ENCODE measurements at regions not wholly inside any gene's neighbourhood (a gene's known extent, or its start where the extent isn't known, plus 50 kb on each side); places are given as distances from the start of the nearest gene placed in this dataset.
"Not testable (repeated sequence)": the region's sequence is repeated elsewhere in the genome, so short reads cannot be mapped to it uniquely, and the experiment has no call there.

DNA sequence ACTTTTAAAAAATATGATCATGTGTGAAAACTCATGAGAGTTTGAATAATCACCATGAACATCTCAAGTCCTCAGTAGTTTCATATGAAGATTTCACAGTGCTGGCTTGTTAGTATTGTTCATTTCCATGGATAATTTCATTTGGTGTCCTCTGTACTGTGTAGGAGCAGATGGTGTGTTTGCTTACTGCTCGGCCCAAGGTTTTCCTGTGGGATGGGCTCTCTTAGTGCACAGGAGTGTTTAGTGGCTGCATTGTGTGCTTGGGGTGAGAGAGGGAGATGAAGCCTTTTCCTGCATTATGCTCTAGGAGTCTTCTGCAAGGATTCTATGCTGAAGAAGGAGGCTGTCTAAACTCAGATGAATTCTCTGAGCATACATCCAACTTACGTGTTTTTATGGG, 270.6 kb downstream of the SOCS6 start:
- DNase-seq (ENCODE audit: low read depth, low spot score): no peak
- WGBS (ENCODE audit: insufficient coverage, insufficient read length): no CpG with 5 or more reads among the region's 2 CpGs

DNA sequence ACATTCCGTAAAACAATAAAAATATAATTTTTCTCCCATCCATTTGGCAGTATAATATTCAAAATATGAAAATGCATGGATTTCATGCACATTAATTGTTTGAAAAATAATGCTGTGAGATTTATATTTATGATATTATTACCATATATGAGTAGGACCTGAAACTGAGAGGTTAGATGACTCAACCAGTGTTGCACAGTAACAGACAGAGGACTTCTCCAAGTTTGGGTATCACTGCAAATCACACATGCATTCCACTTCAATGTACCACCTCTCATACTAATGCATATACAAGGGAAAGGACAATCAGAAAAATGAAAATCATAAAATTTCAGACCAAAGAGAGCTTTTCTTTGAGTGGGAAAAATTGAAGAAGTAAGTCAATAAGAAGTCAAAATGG, 269.5 kb downstream of the SOCS6 start:
- Histone ChIP-seq H3K4me3 (ENCODE audit: low read length) (no peak overlapping the region), H3K27ac (ENCODE audit: low read length) (no peak overlapping the region), H3K36me3 (ENCODE audit: control insufficient read depth, insufficient read depth, low read length) (no peaks in the 10 kb centered on the region), H3K4me1 (ENCODE audit: control insufficient read depth, insufficient read depth, low read length) (no peaks in the 10 kb centered on the region), H3K9me3 (ENCODE audit: control insufficient read depth, insufficient read depth, low read length) (peaks cover 4% of the 10 kb centered on the region), H3K27me3 (ENCODE audit: control insufficient read depth, insufficient read depth, low read length) (no peaks in the 10 kb centered on the region)
- no peak for DNase-seq (ENCODE audit: low read depth, low spot score)
- WGBS (ENCODE audit: insufficient coverage, insufficient read length): no CpG with 5 or more reads among the region's 1 CpG

More for the DNA sequence above, 270.6 kb downstream of the SOCS6 start:
- Histone ChIP-seq H3K27me3 (ENCODE audit: control insufficient read depth, insufficient read depth, low read length) (no peaks in the 10 kb centered on the region), H3K9me3 (ENCODE audit: control insufficient read depth, insufficient read depth, low read length) (peaks cover 4% of the 10 kb centered on the region), H3K4me1 (ENCODE audit: control insufficient read depth, insufficient read depth, low read length) (no peaks in the 10 kb centered on the region), H3K27ac (ENCODE audit: low read length) (no peak overlapping the region), H3K36me3 (ENCODE audit: control insufficient read depth, insufficient read depth, low read length) (no peaks in the 10 kb centered on the region), H3K4me3 (ENCODE audit: low read length) (no peak overlapping the region)

DNA sequence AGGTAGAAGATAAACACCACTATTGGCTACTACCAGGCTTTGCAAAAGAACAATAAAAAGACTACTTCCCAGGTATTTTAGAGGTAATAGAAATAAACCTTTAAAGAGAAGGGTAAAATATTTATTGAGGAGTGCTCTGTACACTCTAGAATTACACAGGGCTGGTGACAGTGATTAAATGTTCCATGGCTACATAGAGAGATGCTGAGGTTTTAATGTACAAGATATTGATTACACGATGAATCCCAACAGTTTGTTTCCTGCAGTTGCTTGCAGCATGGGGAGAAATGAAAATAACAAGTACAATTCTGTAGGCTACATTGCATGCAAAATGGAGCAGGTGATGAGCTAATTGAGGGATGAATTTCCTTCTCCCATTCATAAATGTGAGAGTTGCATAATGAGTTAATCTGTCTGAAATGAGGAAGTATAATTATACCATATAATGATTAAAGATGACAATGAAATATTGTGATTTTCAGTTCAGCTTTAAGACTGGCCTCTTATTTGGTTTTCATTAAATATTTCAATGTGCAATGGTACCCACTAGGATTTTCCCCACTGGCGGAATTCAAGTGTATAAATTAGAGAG, 266.1 kb downstream of the SOCS6 start:
- WGBS (ENCODE audit: insufficient coverage, insufficient read length): no CpG with 5 or more reads among the region's 2 CpGs
- H3K27me3 ChIP-seq (ENCODE audit: control insufficient read depth, insufficient read depth, low read length): no peaks in the 10 kb centered on the region
- no peaks in the 10 kb centered on the region for H3K36me3 ChIP-seq (ENCODE audit: control insufficient read depth, insufficient read depth, low read length)
- peaks cover 2% of the 10 kb centered on the region for H3K9me3 ChIP-seq (ENCODE audit: control insufficient read depth, insufficient read depth, low read length)
- H3K4me3 ChIP-seq (ENCODE audit: low read length): no peak overlapping the region
- DNase-seq (ENCODE audit: low read depth, low spot score): no peak
- no peaks in the 10 kb centered on the region for H3K4me1 ChIP-seq (ENCODE audit: control insufficient read depth, insufficient read depth, low read length)
- no peak overlapping the region for H3K27ac ChIP-seq (ENCODE audit: low read length)

DNA sequence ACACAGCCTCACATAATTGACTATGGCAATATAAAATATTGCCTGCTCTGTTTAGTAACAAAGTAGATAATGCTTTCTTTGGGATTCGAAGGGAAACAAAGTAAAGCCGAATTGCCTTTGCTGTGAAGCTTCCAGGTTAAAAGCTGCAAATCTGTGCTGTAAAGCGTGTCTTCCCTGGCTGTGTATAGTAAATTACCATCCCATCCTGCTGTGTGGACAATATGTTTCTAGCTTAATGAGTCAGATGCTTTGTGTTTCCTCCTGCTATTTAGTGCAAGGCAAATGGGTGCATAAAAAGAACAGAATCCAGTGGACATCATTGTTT, 265.1 kb downstream of the SOCS6 start:
- no peak overlapping the region for H3K4me3 ChIP-seq (ENCODE audit: low read length)
- no CpG with 5 or more reads among the region's 3 CpGs for whole genome bisulfite sequencing (ENCODE audit: insufficient coverage, insufficient read length)
- H3K4me1 ChIP-seq (ENCODE audit: control insufficient read depth, insufficient read depth, low read length): no peaks in the 10 kb centered on the region
- no peak overlapping the region for H3K27ac ChIP-seq (ENCODE audit: low read length)
- no peaks in the 10 kb centered on the region for H3K36me3 ChIP-seq (ENCODE audit: control insufficient read depth, insufficient read depth, low read length)
- H3K9me3 ChIP-seq (ENCODE audit: control insufficient read depth, insufficient read depth, low read length): peaks cover 5% of the 10 kb centered on the region
- H3K27me3 ChIP-seq (ENCODE audit: control insufficient read depth, insufficient read depth, low read length): no peaks in the 10 kb centered on the region
- DNase-seq (ENCODE audit: low read depth, low spot score): no peak

DNA sequence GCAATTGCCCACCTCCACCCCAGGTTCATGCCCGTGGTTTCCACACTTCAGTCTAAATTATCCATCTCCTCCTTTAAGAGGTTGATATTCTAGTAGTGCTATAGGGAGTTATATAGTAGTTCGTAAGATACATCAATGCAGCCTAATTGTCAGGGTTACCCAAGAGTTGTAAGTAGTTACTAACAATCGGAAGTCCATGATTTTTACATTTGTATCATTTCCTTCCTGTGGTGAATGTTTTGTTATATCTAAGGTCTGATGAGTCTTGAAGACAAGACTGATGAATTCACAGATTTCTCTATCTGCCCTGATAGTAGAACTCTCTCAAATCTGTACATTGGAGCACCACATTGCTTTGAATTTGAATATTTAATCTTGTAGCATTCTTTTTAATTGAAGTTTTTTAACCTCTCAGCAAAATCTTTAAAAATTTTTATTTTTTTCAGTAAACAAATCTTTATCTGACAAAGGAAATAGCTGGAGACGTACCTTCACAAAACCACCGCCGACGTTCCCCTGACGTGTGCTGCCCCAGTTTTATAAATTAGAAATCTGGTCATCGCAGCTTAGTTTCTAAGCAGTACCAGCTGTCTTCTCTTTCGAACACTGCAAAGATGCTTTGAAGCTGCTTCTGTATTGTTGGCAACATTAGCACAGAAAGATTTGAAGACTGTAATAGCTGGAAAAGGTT, 264.5 kb downstream of the SOCS6 start:
- Histone ChIP-seq H3K36me3 (ENCODE audit: control insufficient read depth, insufficient read depth, low read length) (no peaks in the 10 kb centered on the region), H3K4me3 (ENCODE audit: low read length) (no peak overlapping the region), H3K9me3 (ENCODE audit: control insufficient read depth, insufficient read depth, low read length) (peaks cover 5% of the 10 kb centered on the region), H3K4me1 (ENCODE audit: control insufficient read depth, insufficient read depth, low read length) (no peaks in the 10 kb centered on the region), H3K27me3 (ENCODE audit: control insufficient read depth, insufficient read depth, low read length) (no peaks in the 10 kb centered on the region), H3K27ac (ENCODE audit: low read length) (no peak overlapping the region)
- no CpG with 5 or more reads among the region's 10 CpGs for WGBS (ENCODE audit: insufficient coverage, insufficient read length)
- DNase-seq (ENCODE audit: low read depth, low spot score): no peak

DNA sequence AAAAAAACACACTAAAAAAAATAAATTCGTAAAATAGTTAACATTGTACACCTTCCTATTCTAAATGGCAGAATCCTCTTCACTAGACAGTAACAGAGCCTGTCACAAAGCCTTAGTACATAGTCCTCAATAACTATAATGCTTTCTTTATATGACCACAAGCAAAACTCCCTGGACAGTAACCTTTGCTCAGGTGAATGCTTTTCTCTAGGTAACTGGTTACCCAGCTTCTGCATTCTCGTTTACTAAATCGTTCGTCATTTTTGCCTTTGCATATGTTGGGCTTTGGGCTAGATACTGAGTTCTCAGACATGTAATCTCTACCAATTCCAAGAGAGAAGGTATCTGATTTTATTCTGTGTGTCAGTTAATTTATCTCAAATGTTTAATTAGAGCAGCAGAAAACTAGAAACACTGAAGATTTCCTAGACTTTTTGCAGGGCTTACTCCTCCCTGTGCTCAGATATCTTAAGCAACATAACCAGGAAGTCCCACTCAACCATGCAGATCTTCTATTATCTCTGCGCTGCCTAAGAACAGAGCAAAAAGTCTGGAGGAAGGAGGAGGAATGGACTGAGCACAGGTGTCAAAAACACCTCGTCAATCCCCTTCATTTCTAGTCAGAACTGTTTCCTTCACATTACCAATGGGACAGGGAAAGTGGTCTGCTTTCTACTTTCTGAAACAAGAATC, 247.7 kb downstream of the SOCS6 start:
- WGBS (ENCODE audit: insufficient coverage, insufficient read length): no CpG with 5 or more reads among the region's 6 CpGs
- no peaks in the 10 kb centered on the region for H3K4me1 ChIP-seq (ENCODE audit: control insufficient read depth, insufficient read depth, low read length)
- H3K27ac ChIP-seq (ENCODE audit: low read length): no peak overlapping the region
- H3K27me3 ChIP-seq (ENCODE audit: control insufficient read depth, insufficient read depth, low read length): no peaks in the 10 kb centered on the region
- H3K4me3 ChIP-seq (ENCODE audit: low read length): no peak overlapping the region
- H3K36me3 ChIP-seq (ENCODE audit: control insufficient read depth, insufficient read depth, low read length): no peaks in the 10 kb centered on the region
- H3K9me3 ChIP-seq (ENCODE audit: control insufficient read depth, insufficient read depth, low read length): no peaks in the 10 kb centered on the region; the same call in 1 of the 2 replicates
- DNase-seq (ENCODE audit: low read depth, low spot score): no peak

DNA sequence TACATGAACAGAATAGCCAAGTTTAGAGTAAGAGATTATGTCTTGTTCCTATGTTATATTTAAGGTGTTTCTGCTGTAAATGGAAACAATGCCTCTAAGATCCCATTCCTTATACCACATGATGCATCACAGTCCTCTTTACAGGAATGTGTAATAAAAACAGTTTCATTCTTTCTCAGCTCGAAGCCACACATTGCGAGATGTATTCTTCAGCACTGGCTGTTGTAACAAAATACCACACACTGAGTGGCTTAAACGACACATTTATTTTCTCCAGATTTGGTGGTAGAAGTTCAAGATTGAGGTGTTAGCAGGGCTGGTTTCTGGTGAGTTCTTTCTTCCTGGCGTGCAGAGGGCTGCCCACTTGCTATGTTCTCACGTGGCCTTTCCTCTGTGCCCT, 246.2 kb downstream of the SOCS6 start:
- WGBS (ENCODE audit: insufficient coverage, insufficient read length): no CpG with 5 or more reads among the region's 5 CpGs

DNA sequence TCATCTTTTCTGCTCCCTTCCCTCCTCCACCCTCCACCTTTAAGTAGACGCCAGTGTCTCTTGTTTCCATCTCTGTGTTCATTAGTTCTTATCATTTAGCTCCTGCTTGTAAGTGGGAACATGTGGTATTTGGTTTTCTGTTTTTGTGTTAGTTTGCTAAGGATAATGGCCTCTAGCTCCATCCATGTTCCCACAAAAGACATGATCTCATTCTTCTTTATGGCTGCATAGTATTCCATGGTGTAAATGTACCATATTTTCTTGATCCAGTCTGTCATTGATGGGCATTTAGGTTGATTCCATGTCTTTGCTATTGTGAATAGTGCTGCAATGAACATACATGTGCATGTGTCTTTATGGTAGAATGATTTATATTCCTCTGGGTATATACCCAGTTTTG, 236.5 kb downstream of the SOCS6 start:
- not testable (repeated sequence) for H3K4me3 ChIP-seq (ENCODE audit: low read length); H3K9me3 ChIP-seq (ENCODE audit: control insufficient read depth, insufficient read depth, low read length); H3K27ac ChIP-seq (ENCODE audit: low read length); H3K36me3 ChIP-seq (ENCODE audit: control insufficient read depth, insufficient read depth, low read length); H3K4me1 ChIP-seq (ENCODE audit: control insufficient read depth, insufficient read depth, low read length); H3K27me3 ChIP-seq (ENCODE audit: control insufficient read depth, insufficient read depth, low read length); DNase-seq (ENCODE audit: low read depth, low spot score)
- WGBS (ENCODE audit: insufficient coverage, insufficient read length): no CpG with 5 or more reads among the region's 1 CpG

More for the DNA sequence above, 246.2 kb downstream of the SOCS6 start:
- H3K27ac ChIP-seq (ENCODE audit: low read length): no peak overlapping the region
- no peaks in the 10 kb centered on the region for H3K27me3 ChIP-seq (ENCODE audit: control insufficient read depth, insufficient read depth, low read length)
- no peak overlapping the region for H3K4me3 ChIP-seq (ENCODE audit: low read length)
- no peaks in the 10 kb centered on the region for H3K36me3 ChIP-seq (ENCODE audit: control insufficient read depth, insufficient read depth, low read length)
- H3K4me1 ChIP-seq (ENCODE audit: control insufficient read depth, insufficient read depth, low read length): no peaks in the 10 kb centered on the region
- no peaks in the 10 kb centered on the region; the same call in 1 of the 2 replicates for H3K9me3 ChIP-seq (ENCODE audit: control insufficient read depth, insufficient read depth, low read length)
- DNase-seq (ENCODE audit: low read depth, low spot score): no peak

DNA sequence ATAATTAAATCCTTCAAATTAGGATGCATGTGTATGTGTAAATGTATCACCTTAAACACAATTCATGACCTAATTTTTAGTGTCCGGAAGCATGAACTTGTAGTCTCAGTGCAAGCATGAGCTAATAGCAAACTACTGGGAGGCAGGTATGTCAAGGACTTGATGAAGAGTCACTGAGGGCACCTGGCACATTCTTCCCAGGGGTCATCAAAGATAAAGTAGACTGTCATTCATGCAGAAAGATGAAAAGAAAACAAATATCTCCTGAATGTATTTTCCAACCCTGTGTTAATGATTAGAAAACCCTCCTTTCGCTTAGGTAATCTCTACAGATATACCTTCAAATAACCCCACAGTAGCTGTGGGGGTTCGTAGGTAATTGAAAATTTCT, 234.9 kb downstream of the SOCS6 start:
- DNase-seq (ENCODE audit: low read depth, low spot score): no peak
- H3K27ac ChIP-seq (ENCODE audit: low read length): no peak overlapping the region
- H3K4me3 ChIP-seq (ENCODE audit: low read length): no peak overlapping the region
- WGBS (ENCODE audit: insufficient coverage, insufficient read length): no CpG with 5 or more reads among the region's 3 CpGs
- no peaks in the 10 kb centered on the region for H3K36me3 ChIP-seq (ENCODE audit: control insufficient read depth, insufficient read depth, low read length)
- no peaks in the 10 kb centered on the region for H3K4me1 ChIP-seq (ENCODE audit: control insufficient read depth, insufficient read depth, low read length)
- H3K27me3 ChIP-seq (ENCODE audit: control insufficient read depth, insufficient read depth, low read length): no peaks in the 10 kb centered on the region
- no peaks in the 10 kb centered on the region; the same call in none of the 2 replicates for H3K9me3 ChIP-seq (ENCODE audit: control insufficient read depth, insufficient read depth, low read length)

DNA sequence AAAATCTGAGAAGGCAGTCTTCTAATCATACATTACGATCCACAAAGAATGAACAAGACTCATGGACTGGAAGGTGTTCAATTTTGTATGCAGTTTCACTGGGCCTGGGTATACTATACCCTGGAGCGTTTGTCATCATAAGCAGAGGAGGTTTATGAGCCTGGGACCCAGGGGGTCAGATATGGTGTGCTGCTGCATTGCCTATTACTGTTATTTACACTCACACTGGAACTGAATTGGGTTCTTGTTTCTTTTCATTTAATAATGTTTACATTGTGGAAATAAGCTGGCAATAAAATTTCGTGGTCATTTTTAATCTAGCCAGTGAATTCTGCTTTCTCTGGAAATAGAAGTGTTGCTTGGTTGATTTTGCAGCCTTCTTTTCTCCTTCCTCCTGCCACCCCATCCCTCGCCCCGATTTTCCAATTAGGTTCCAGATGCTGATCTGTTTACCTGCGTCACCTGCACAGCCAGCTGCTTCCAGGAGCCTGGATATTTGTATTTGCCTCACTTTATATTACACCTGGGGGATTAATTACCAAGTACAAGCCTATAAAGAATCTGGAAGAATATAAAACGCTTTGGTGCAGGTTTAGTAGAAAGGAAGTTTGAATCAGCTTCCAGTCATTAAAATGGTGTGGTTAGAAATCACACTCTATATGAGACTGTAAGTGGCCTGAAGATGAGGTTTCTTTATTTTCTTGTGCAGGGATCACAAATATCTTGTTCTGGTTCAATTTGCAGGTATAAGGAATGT, 234.4 kb downstream of the SOCS6 start:
- Histone ChIP-seq H3K9me3 (ENCODE audit: control insufficient read depth, insufficient read depth, low read length) (no peaks in the 10 kb centered on the region; the same call in none of the 2 replicates), H3K36me3 (ENCODE audit: control insufficient read depth, insufficient read depth, low read length) (no peaks in the 10 kb centered on the region), H3K4me3 (ENCODE audit: low read length) (no peak overlapping the region), H3K4me1 (ENCODE audit: control insufficient read depth, insufficient read depth, low read length) (no peaks in the 10 kb centered on the region), H3K27ac (ENCODE audit: low read length) (no peak overlapping the region), H3K27me3 (ENCODE audit: control insufficient read depth, insufficient read depth, low read length) (no peaks in the 10 kb centered on the region)
- no peak for DNase-seq (ENCODE audit: low read depth, low spot score)
- WGBS (ENCODE audit: insufficient coverage, insufficient read length): no CpG with 5 or more reads among the region's 7 CpGs
